AG04449 (cell line): ENCODE measurements at regions not wholly inside any gene's neighbourhood (a gene's known extent, or its start where the extent isn't known, plus 50 kb on each side); places are given as distances from the start of the nearest gene placed in this dataset.

Source experiments
- CTCF ChIA-PET: fragments of 350-600 bp; formaldehyde crosslinking; extraction: SDS; loops from one replicate; lab custom pipeline; 2021; ENCODE audit warnings: antibody characterized with exemption; lab: Yijun Ruan, JAX
- POLR2A ChIA-PET: fragments of 400-600, 350-600 bp; formaldehyde crosslinking; extraction: SDS; loops from one replicate; lab custom pipeline; 2020; ENCODE audit warnings: antibody characterized with exemption, inconsistent platforms; lab: Yijun Ruan, JAX
- DNase-seq: peaks from one replicate; pipeline ENCODE4 v3.0.0-alpha.2; 2010; ENCODE audit warnings: low read depth, low spot score
- H3K4me3 ChIP-seq: 2 replicates; pipeline ENCODE4 v1.5.1; 2011; ENCODE audit warnings: low read depth, mild to moderate bottlenecking, control low read depth, low read length
- TF ChIP-seq, protein P1 (sequence below): IDR thresholded peaks from one replicate; pipeline ENCODE4 v1.5.1; 2011; ENCODE audit warnings: mild to moderate bottlenecking, moderate library complexity, low read length, control low read depth, inconsistent platforms; ENCODE audit not compliant: insufficient read depth; ENCODE audit errors: missing control alignments

GRCh38 chr6:43935921-43936439 is 166.0 kb downstream of the VEGFA start:
- H3K4me3 ChIP-seq, result no peak overlapping the region
- ChIA-PET CTCF (no interaction called here), POLR2A (interaction anchor here (0.7 kb wide), 1 partner anchor 130 kb away, joined by 5 read pairs; no protein-coding TSS in a partner anchor)
- DNase-seq, result no peak
- TF ChIP-seq, protein P1, sequence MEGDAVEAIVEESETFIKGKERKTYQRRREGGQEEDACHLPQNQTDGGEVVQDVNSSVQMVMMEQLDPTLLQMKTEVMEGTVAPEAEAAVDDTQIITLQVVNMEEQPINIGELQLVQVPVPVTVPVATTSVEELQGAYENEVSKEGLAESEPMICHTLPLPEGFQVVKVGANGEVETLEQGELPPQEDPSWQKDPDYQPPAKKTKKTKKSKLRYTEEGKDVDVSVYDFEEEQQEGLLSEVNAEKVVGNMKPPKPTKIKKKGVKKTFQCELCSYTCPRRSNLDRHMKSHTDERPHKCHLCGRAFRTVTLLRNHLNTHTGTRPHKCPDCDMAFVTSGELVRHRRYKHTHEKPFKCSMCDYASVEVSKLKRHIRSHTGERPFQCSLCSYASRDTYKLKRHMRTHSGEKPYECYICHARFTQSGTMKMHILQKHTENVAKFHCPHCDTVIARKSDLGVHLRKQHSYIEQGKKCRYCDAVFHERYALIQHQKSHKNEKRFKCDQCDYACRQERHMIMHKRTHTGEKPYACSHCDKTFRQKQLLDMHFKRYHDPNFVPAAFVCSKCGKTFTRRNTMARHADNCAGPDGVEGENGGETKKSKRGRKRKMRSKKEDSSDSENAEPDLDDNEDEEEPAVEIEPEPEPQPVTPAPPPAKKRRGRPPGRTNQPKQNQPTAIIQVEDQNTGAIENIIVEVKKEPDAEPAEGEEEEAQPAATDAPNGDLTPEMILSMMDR, result no peak

DNA sequence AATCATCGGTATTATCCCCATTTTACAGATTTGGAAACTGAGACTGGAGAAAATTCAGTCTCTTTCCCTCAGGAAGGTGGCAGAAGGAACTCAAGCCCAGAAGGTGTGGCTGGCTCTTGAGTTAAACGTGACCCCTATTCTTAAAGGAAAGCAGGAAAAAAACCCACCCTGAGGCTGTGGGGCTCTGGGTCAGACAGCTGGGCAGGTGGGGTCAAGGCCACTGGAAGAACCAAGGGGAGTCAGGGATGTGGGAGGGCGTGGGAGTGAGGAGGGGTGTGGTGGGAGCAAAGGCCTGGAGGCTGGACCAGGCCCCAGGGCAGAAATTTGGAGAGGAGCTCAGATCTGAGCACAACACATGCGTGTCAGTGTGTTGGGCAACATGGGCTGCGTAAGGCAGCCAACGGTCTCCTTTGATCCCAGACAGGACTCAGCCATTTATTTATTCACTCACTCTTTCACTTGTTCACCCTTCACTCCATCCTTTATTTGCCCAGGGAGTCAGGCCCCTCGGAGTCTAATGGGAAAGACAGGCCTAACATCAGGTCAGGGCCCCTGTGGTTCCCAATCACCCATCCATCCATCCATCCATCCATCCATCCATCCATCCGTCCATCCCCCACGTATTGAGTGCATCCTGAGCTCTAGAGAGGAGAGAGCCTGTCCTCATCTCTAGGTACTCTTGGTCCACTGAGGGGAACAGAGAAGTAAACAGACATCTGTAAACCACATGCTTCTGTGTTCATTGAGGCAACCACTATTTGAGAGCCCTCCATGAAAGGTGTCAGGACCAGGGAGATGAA is 165.0 kb downstream of the VEGFA start:
- ChIA-PET POLR2A (interaction anchor here (0.7 to 1.2 kb wide), 2 partner anchors 129 to 151 kb away, joined by 3 to 5 read pairs; no protein-coding TSS in a partner anchor), CTCF (interaction anchor here (1.1 to 2.3 kb wide), 5 partner anchors 9 to 166 kb away, joined by 3 to 12 read pairs (median 5); no protein-coding TSS in a partner anchor)
- DNase-seq, result no peak

GRCh38 chr6:43934183-43934802 is 164.3 kb downstream of the VEGFA start:
- DNase-seq, result no peak
- TF ChIP-seq, protein P1, result no peak
- ChIA-PET POLR2A (interaction anchor here (1.2 kb wide), 1 partner anchor 151 kb away, joined by 3 read pairs; no protein-coding TSS in a partner anchor), CTCF (interaction anchor here (0.8 to 2.3 kb wide), 9 partner anchors 9 to 166 kb away, joined by 3 to 12 read pairs (median 4); no protein-coding TSS in a partner anchor)
- H3K4me3 ChIP-seq, result no peak overlapping the region

More for the DNA sequence above, 165.0 kb downstream of the VEGFA start:
- TF ChIP-seq, protein P1, result no peak
- no peak overlapping the region for H3K4me3 ChIP-seq

- TF ChIP-seq, protein P1, result no peak
- no peak for DNase-seq
- POLR2A ChIA-PET, result no interaction called here
- CTCF ChIA-PET, result interaction anchor here (0.8 to 3.7 kb wide), 8 partner anchors 10 to 145 kb away, joined by 3 to 14 read pairs (median 4); no protein-coding TSS in a partner anchor
- no peak overlapping the region for H3K4me3 ChIP-seq
Measured at GRCh38 chr6:43933148-43933885, 163.3 kb downstream of the VEGFA start.

DNA sequence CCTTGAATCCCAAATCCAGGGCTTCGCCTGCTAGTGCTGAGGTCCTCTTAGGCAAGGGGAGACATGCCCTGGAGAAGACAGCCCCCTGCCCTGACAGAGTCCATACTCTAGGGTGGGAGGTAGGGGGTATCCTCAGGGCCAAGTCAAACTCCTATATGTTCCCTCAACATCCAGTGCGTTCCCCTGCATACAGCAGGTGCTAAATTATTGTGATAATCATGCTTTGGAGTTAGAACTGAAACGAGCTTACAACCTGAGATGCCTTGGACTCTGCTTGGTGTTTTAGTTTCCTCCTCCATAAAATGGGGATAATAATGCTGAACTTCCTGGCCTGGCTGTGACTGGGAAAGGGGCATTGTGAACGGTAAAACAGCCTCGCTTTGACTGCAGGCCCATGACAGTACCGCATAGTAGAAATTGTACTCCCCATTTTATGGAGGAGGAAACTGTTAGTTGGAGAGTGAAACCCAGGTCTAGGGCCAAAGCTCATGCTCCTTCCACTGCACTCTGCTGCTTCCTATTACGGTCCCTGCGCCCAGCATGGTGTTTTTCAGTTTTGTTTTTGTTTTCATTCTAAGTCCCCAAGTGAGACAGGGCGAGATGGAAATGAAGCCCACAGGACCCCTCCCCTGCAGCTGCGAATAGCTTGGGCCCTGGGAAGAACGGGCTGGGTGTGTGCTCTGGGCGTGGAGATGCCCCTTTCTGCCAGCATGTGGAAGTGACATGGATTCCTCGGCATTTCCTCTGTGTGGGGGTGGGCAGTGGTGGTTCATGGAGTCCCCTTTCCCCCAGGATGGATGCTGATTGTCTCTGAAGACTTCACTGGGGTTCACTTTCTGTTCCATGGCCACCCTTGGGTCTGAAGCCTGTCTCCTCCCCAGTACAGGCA is 162.5 kb downstream of the VEGFA start:
- TF ChIP-seq, protein P1, result no peak
- no peak for DNase-seq

More for the DNA sequence above, 162.5 kb downstream of the VEGFA start:
- no peak overlapping the region for H3K4me3 ChIP-seq
- POLR2A ChIA-PET, result interaction anchor here (0.5 kb wide), 1 partner anchor 133 kb away, joined by 3 read pairs; no protein-coding TSS in a partner anchor
- CTCF ChIA-PET, result interaction anchor here (1.9 to 3.7 kb wide), 2 partner anchors 16 to 158 kb away, joined by 5 to 14 read pairs; no protein-coding TSS in a partner anchor
